H1 (cell line): ENCODE measurements at regions not wholly inside any gene's neighbourhood (a gene's known extent, or its start where the extent isn't known, plus 50 kb on each side); places are given as distances from the start of the nearest gene placed in this dataset.

Experiments used
- CTCF ChIA-PET: fragments of 300-600 bp; sonication (Branson Sonifier 250); formaldehyde crosslinking; loops from one replicate; lab custom pipeline; 2021; ENCODE audit not compliant: partially characterized antibody; lab: Charles Lee
- POLR2A ChIA-PET: fragments of 300-600 bp; sonication (Branson Sonifier 250); formaldehyde crosslinking; loops from one replicate; lab custom pipeline; 2021; ENCODE audit warnings: inconsistent platforms; ENCODE audit not compliant: partially characterized antibody; lab: Charles Lee
- DNase-seq, 2 experiments: peaks; one replicate each; pipeline versions ENCODE4 v3.0.0 to v3.0.0-alpha.2; 2010 to 2022; ENCODE audit warnings: low spot score in 2 of 2, low read depth in 1 of 2, mixed read lengths in 1 of 2
- FAIRE-seq: peaks from 2 replicates; lab custom pipeline; 2011; peaks lifted over from hg19 to GRCh38; lab: Jason Lieb, UNC
- H2AFZ ChIP-seq: 2 replicates; pipeline ENCODE4 v1.8.1; 2012; ENCODE audit warnings: low read length, inconsistent platforms
- H2AK5ac ChIP-seq: 2 replicates; pipeline ENCODE4 v1.6.1; 2013; ENCODE audit warnings: low read depth, low read length
- H2BK120ac ChIP-seq: replicated peaks from 2 replicates; pipeline ENCODE3; 2013; ENCODE audit warnings: low read depth, low read length, inconsistent platforms
- H2BK12ac ChIP-seq: 2 replicates; pipeline ENCODE4 v1.6.1; 2013; ENCODE audit warnings: low read depth, low read length
- H2BK15ac ChIP-seq: 2 replicates; pipeline ENCODE4 v1.6.1; 2013; ENCODE audit warnings: low read length
- H2BK20ac ChIP-seq: 2 replicates; pipeline ENCODE4 v1.6.1; 2013; ENCODE audit warnings: low read length
- H2BK5ac ChIP-seq: 2 replicates; pipeline ENCODE4 v1.6.1; 2013; ENCODE audit warnings: low read depth, low read length
- H3K14ac ChIP-seq: 2 replicates; pipeline ENCODE4 v1.6.1; 2013; ENCODE audit warnings: inconsistent platforms; ENCODE audit not compliant: insufficient read length
- H3K18ac ChIP-seq: 2 replicates; pipeline ENCODE4 v1.6.1; 2013; ENCODE audit warnings: low read length; ENCODE audit errors: extremely low read depth
- H3K23ac ChIP-seq: 2 replicates; pipeline ENCODE4 v1.6.1; 2013; ENCODE audit warnings: inconsistent platforms; ENCODE audit not compliant: insufficient read length
- H3K23me2 ChIP-seq: 2 replicates; pipeline ENCODE4 v1.6.1; 2013; ENCODE audit warnings: low read depth, low read length
- H3K27ac ChIP-seq: 2 replicates; pipeline ENCODE4 v1.6.1; 2011; ENCODE audit warnings: low read depth, low read length, inconsistent platforms
- H3K27me3 ChIP-seq, 4 experiments: replicated peaks in 1 of 4; 1 replicate in 1 of 4; 2 replicates in 3 of 4; pipeline versions ENCODE4 v1.6.1 to v1.8.1; 2011 to 2013; ENCODE audit warnings: low read length in 3 of 4, mild to moderate bottlenecking in 3 of 4, inconsistent platforms in 2 of 4, mixed read lengths in 2 of 4, moderate library complexity in 1 of 4; ENCODE audit not compliant: control insufficient read depth in 3 of 4, insufficient read depth in 3 of 4; ENCODE audit errors: extremely low read depth in 1 of 4
- H3K36me3 ChIP-seq, 4 experiments: 2 replicates each; pipeline versions ENCODE4 v1.6.1 to v1.8.1; 2011 to 2013; ENCODE audit warnings: mild to moderate bottlenecking in 4 of 4, low read length in 3 of 4, moderate library complexity in 2 of 4, control low read depth in 1 of 4, inconsistent platforms in 1 of 4; ENCODE audit not compliant: insufficient read depth in 4 of 4, control insufficient read depth in 2 of 4
- H3K4ac ChIP-seq: replicated peaks from 2 replicates; pipeline ENCODE3; 2013; ENCODE audit warnings: low read length, low read depth, mixed read lengths, inconsistent platforms; ENCODE audit not compliant: insufficient read length
- H3K4me1 ChIP-seq, 4 experiments: replicated peaks in 1 of 4; 1 replicate in 1 of 4; 2 replicates in 3 of 4; pipeline versions ENCODE4 v1.6.1 to v1.8.1; 2011 to 2013; ENCODE audit warnings: low read length in 3 of 4, inconsistent platforms in 2 of 4, mixed read lengths in 1 of 4; ENCODE audit not compliant: insufficient read depth in 4 of 4, control insufficient read depth in 3 of 4
- H3K4me2 ChIP-seq, 2 experiments: 2 replicates each; pipeline versions ENCODE4 v1.6.1 to v1.8.1; 2011 to 2013; ENCODE audit warnings: low read depth in 2 of 2, low read length in 2 of 2, control low read depth in 1 of 2, inconsistent platforms in 1 of 2, mild to moderate bottlenecking in 1 of 2; ENCODE audit not compliant: insufficient read depth in 1 of 2
- H3K4me3 ChIP-seq, 4 experiments: fragments of 200-600, 300-600 bp in 1 of 4; sonication (generic), shearing (Covaris generic), sonication (Bioruptor Twin) in 1 of 4; 2 replicates each; pipeline versions ENCODE4 v1.5.1 to v1.8.1; 2011 to 2016; ENCODE audit warnings: low read length in 4 of 4, low read depth in 3 of 4, control low read depth in 2 of 4, inconsistent platforms in 2 of 4, mild to moderate bottlenecking in 2 of 4, mixed read lengths in 1 of 4, moderate library complexity in 1 of 4; ENCODE audit not compliant: insufficient read depth in 2 of 4; ENCODE audit errors: extremely low read depth in 1 of 4
- H3K56ac ChIP-seq: replicated peaks from 2 replicates; pipeline ENCODE3; 2013; ENCODE audit warnings: low read depth, mild to moderate bottlenecking, mixed read lengths, low read length, inconsistent platforms; ENCODE audit not compliant: insufficient read length
- H3K79me1 ChIP-seq: 2 replicates; pipeline ENCODE4 v1.6.1; 2013; ENCODE audit warnings: low read depth, low read length, control low read depth
- H3K79me2 ChIP-seq, 2 experiments: 2 replicates each; pipeline versions ENCODE4 v1.6.1 to v1.8.1; 2012 to 2013; ENCODE audit warnings: low read length in 2 of 2, mild to moderate bottlenecking in 2 of 2, inconsistent platforms in 1 of 2; ENCODE audit not compliant: insufficient read depth in 2 of 2, control insufficient read depth in 1 of 2
- H3K9ac ChIP-seq, 4 experiments: replicated peaks in 1 of 4; 1 replicate in 1 of 4; 2 replicates in 3 of 4; pipeline versions ENCODE4 v1.6.1 to v1.8.1; 2011 to 2013; ENCODE audit warnings: low read depth in 3 of 4, low read length in 3 of 4, control low read depth in 2 of 4, mild to moderate bottlenecking in 2 of 4, moderate library complexity in 2 of 4, inconsistent platforms in 1 of 4; ENCODE audit errors: extremely low read depth in 1 of 4
- H3K9me3 ChIP-seq, 2 experiments: 2 replicates each; pipeline versions ENCODE4 v1.6.1 to v1.8.1; 2012 to 2013; ENCODE audit warnings: mild to moderate bottlenecking in 2 of 2, moderate library complexity in 2 of 2, control low read depth in 1 of 2, inconsistent platforms in 1 of 2, low read depth in 1 of 2, low read length in 1 of 2, mixed read lengths in 1 of 2; ENCODE audit not compliant: insufficient read depth in 2 of 2
- H4K20me1 ChIP-seq, 2 experiments: replicated peaks in 1 of 2; 2 replicates each; pipeline versions ENCODE3 to v1.8.1; 2011 to 2013; ENCODE audit warnings: inconsistent platforms in 2 of 2, low read length in 2 of 2, mild to moderate bottlenecking in 1 of 2; ENCODE audit not compliant: insufficient read depth in 2 of 2, control insufficient read depth in 1 of 2
- H4K5ac ChIP-seq: 2 replicates; pipeline ENCODE4 v1.6.1; 2013; ENCODE audit warnings: low read length, low read depth, mixed read lengths, inconsistent platforms; ENCODE audit not compliant: insufficient read length
- H4K8ac ChIP-seq: 2 replicates; pipeline ENCODE4 v1.8.0; 2013; ENCODE audit warnings: mild to moderate bottlenecking, moderate library complexity, low read length, inconsistent platforms; ENCODE audit not compliant: insufficient read depth; ENCODE audit errors: extremely low read depth
- H4K91ac ChIP-seq: replicated peaks from 2 replicates; pipeline ENCODE3; 2013; ENCODE audit warnings: low read length, mixed read lengths, inconsistent platforms; ENCODE audit not compliant: insufficient read length
- TEAD4 ChIP-seq: IDR thresholded peaks from 2 replicates; pipeline ENCODE4 v1.6.1; 2012; ENCODE audit warnings: low read depth, low read length, inconsistent platforms, mixed read lengths
- WGBS, 2 experiments: shearing (Covaris generic) in 1 of 2; methylation state at CpG; one replicate each; pipeline versions ENCODE4 v1.1.6 to v1.1.7; 2013 to 2015; ENCODE audit warnings: low lambda C conversion rate in 2 of 2, mixed read lengths in 2 of 2, inconsistent platforms in 1 of 2, low coverage in 1 of 2, missing lambda C conversion rate in 1 of 2; ENCODE audit not compliant: insufficient replicate concordance in 2 of 2, insufficient coverage in 1 of 2, insufficient read length in 1 of 2; ENCODE audit errors: extremely low coverage in 1 of 2, missing lambda C conversion rate in 1 of 2; 5-methylcytosine and 5-hydroxymethylcytosine counted together

DNA sequence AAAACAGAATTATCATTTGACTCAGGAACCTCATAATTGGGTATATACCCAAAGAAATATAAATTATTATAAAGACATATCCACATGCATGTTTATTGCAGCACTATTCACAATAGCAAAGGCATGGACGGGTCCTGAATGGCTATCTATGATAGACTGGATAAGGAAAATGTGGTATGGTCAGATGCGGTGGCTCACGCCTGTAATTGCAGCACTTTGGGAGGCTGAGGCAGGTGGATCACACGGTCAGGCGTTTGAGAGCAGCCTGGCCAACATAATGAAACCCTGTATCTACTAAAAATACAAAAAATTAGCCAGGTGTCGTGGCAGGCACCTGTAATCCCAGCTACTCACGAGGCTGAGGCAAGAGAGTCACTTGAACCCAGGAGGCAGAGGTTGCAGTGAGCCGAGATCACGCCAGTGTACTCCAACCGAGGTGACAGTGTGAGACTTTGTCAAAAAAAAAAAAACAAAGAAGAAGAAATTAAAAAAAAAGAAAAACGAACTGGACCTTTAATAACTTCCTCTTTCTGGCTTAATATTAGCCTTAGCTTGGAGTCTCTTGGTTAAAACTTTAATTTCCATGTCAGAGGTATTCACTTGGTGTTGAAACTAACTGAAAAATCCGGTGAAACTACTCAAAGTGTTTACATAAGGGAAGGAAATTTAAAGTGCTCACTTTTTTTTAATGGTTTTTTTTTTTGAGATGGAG, 104.4 kb downstream of the ZNF486 start:
- ChIA-PET POLR2A (interaction anchor here (0.6 to 1.4 kb wide), 2 partner anchors 12 to 70 kb away, joined by 3 read pairs; no protein-coding TSS in a partner anchor), CTCF (interaction anchor here (0.6 to 1.0 kb wide), 3 partner anchors 17 to 240 kb away, joined by 3 to 4 read pairs (median 3); no protein-coding TSS in a partner anchor)
- Histone ChIP-seq H2BK5ac (no peak overlapping the region), H2AK5ac (no peak overlapping the region), H3K23me2 (no peaks in the 10 kb centered on the region), H3K4me2 (no peak overlapping the region), H4K20me1 (no peaks in the 10 kb centered on the region), H3K9ac (no peak overlapping the region), H3K23ac (no peak overlapping the region), H2BK15ac (no peak overlapping the region), H2BK12ac (no peak overlapping the region), H3K79me1 (no peaks in the 10 kb centered on the region), H3K79me2 (no peaks in the 10 kb centered on the region), H2BK120ac (no peak overlapping the region), H4K8ac (no peak overlapping the region), H2BK20ac (no peak overlapping the region), H3K18ac (no peak overlapping the region), H3K4ac (no peak overlapping the region), H3K9me3 (no peaks in the 10 kb centered on the region), H3K4me1 (peaks cover 0 to 3% (median 0%) of the 10 kb centered on the region in 4 experiments; a peak in 1 of 7 replicates), H3K27me3 (no peaks in the 10 kb centered on the region), H2AFZ (no peak overlapping the region), H3K36me3 (no peaks in the 10 kb centered on the region), H3K14ac (no peak overlapping the region), H3K4me3 (no peak overlapping the region), H3K56ac (no peak overlapping the region), H3K27ac (no peak overlapping the region), H4K91ac (no peak overlapping the region), H4K5ac (no peak overlapping the region)
- no peak for DNase-seq
- WGBS, 2 experiments, result 94% methylated on average over 12 of the region's 12 CpGs; no CpG with 5 or more reads in 1 of the 2 experiments
- no peak for FAIRE-seq
- TF ChIP-seq TEAD4, result no peak
